ENCODE measurements at regions not wholly inside any gene's neighbourhood (a gene's known extent, or its start where the extent isn't known, plus 50 kb on each side); places are given as distances from the start of the nearest gene placed in this dataset.

GRCh38 chr6:99192561-99192960 is 156.9 kb downstream of the FAXC start:
- Histone ChIP-seq H3K27me3 (ENCODE audit: control insufficient read depth, insufficient read depth, low read length, poor library complexity, severe bottlenecking) (no peaks in the 10 kb centered on the region), H3K9me3 (ENCODE audit: control insufficient read depth, low read length) (no peaks in the 10 kb centered on the region), H3K27ac (ENCODE audit: low read depth, low read length) (no peak overlapping the region), H3K36me3 (ENCODE audit: control insufficient read depth, insufficient read depth, low read length) (no peaks in the 10 kb centered on the region), H3K4me1 (ENCODE audit: control insufficient read depth, insufficient read depth, low read length) (no peaks in the 10 kb centered on the region), H3K9ac (ENCODE audit: extremely low read depth, low read length, poor library complexity, severe bottlenecking) (no peak overlapping the region), H3K4me3 (ENCODE audit: low read length) (no peak overlapping the region)
- H3K36me3 Mint-ChIP-seq (ENCODE audit: low read depth) = no peaks in the 10 kb centered on the region
- 85 to 100% methylated on average over 4 of the region's 4 CpGs for WGBS, 2 experiments (ENCODE audit: insufficient coverage in 1 of 2, insufficient read length in 1 of 2)
- no peak for TF ChIP-seq CTCF (conservative IDR thresholded peaks at IDR 0.05)
- H3K27me3 Mint-ChIP-seq (ENCODE audit: insufficient read depth) = no peaks in the 10 kb centered on the region
- H3K9me3 Mint-ChIP-seq = no peaks in the 10 kb centered on the region
- H3K4me3 Mint-ChIP-seq = no peak overlapping the region
- no peak overlapping the region for H3K27ac Mint-ChIP-seq
- no peak for DNase-seq
- H3K4me1 Mint-ChIP-seq = no peaks in the 10 kb centered on the region

- Histone ChIP-seq H3K27ac (ENCODE audit: low read depth, low read length) (no peak overlapping the region), H3K4me1 (ENCODE audit: control insufficient read depth, insufficient read depth, low read length) (no peaks in the 10 kb centered on the region), H3K9me3 (ENCODE audit: control insufficient read depth, low read length) (no peaks in the 10 kb centered on the region), H3K9ac (ENCODE audit: extremely low read depth, low read length, poor library complexity, severe bottlenecking) (no peak overlapping the region), H3K4me3 (ENCODE audit: low read length) (no peak overlapping the region), H3K36me3 (ENCODE audit: control insufficient read depth, insufficient read depth, low read length) (no peaks in the 10 kb centered on the region), H3K27me3 (ENCODE audit: control insufficient read depth, insufficient read depth, low read length, poor library complexity, severe bottlenecking) (no peaks in the 10 kb centered on the region)
- H3K4me1 Mint-ChIP-seq = no peaks in the 10 kb centered on the region
- no peaks in the 10 kb centered on the region for H3K27me3 Mint-ChIP-seq (ENCODE audit: insufficient read depth)
- H3K36me3 Mint-ChIP-seq (ENCODE audit: low read depth) = no peaks in the 10 kb centered on the region
- no peak for TF ChIP-seq CTCF (conservative IDR thresholded peaks at IDR 0.05)
- H3K27ac Mint-ChIP-seq = no peak overlapping the region
- no peak for DNase-seq
- WGBS, 2 experiments (ENCODE audit: insufficient coverage in 1 of 2, insufficient read length in 1 of 2) = 92 to 100% methylated on average over 2 to 7 of the region's 7 CpGs
- no peak overlapping the region for H3K4me3 Mint-ChIP-seq
- no peaks in the 10 kb centered on the region for H3K9me3 Mint-ChIP-seq
Measured at GRCh38 chr6:99189823-99190721, 159.4 kb downstream of the FAXC start.

GRCh38 chr6:99187429-99187828 is 162.0 kb downstream of the FAXC start:
- Mint-ChIP-seq H3K36me3 (ENCODE audit: low read depth) (no peaks in the 10 kb centered on the region), H3K9me3 (no peaks in the 10 kb centered on the region), H3K4me1 (no peaks in the 10 kb centered on the region), H3K27me3 (ENCODE audit: insufficient read depth) (no peaks in the 10 kb centered on the region), H3K4me3 (no peak overlapping the region), H3K27ac (no peak overlapping the region)
- no peaks in the 10 kb centered on the region for H3K27me3 ChIP-seq (ENCODE audit: control insufficient read depth, insufficient read depth, low read length, poor library complexity, severe bottlenecking)
- no peak for TF ChIP-seq CTCF (conservative IDR thresholded peaks at IDR 0.05)
- H3K4me3 ChIP-seq (ENCODE audit: low read length) = no peak overlapping the region
- no peaks in the 10 kb centered on the region for H3K9me3 ChIP-seq (ENCODE audit: control insufficient read depth, low read length)
- 83 to 97% methylated on average over 1 to 2 of the region's 2 CpGs for WGBS, 2 experiments (ENCODE audit: insufficient coverage in 1 of 2, insufficient read length in 1 of 2)
- no peak overlapping the region for H3K9ac ChIP-seq (ENCODE audit: extremely low read depth, low read length, poor library complexity, severe bottlenecking)
- H3K4me1 ChIP-seq (ENCODE audit: control insufficient read depth, insufficient read depth, low read length) = no peaks in the 10 kb centered on the region
- H3K27ac ChIP-seq (ENCODE audit: low read depth, low read length) = no peak overlapping the region
- no peaks in the 10 kb centered on the region for H3K36me3 ChIP-seq (ENCODE audit: control insufficient read depth, insufficient read depth, low read length)
- no peak for DNase-seq

Data from endodermal cell (in vitro differentiated cells).